ENCODE measurements at regions not wholly inside any gene's neighbourhood (a gene's known extent, or its start where the extent isn't known, plus 50 kb on each side); places are given as distances from the start of the nearest gene placed in this dataset.

DNA sequence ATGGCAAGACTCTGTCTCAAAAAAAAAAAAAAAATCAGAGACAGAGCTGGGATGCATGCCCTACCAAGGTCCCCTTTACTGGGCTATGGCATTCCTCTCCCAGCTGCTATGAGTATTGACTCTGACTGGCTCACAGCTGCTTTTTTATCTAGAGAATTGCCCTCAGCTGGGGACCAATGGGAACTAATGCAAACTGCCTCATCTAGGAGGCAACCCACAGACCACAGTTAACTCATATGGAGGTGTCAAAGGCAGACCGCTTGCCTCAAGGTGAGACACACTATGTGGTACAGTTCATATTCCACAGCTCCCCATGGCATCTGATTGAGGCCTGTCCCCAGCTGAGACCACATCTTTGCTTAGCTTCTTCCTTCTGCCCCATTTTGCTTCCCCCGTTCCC lies 183.5 kb upstream of the EOMES start:
- no peak for TF ChIP-seq POLR2A (IDR thresholded peaks at IDR 0.05; ENCODE audit: low read length)
- no peak for TF ChIP-seq GATA1 (IDR thresholded peaks at IDR 0.05; ENCODE audit: low read depth, low read length)
